PC-3 (cell line): ENCODE measurements at regions not wholly inside any gene's neighbourhood (a gene's known extent, or its start where the extent isn't known, plus 50 kb on each side); places are given as distances from the start of the nearest gene placed in this dataset.

Source experiments
- CTCF ChIP-seq: fragments of 300-600 bp; sonication (generic); conservative IDR thresholded peaks from 2 replicates; pipeline ENCODE4 v1.5.1; 2017; ENCODE audit warnings: antibody characterized with exemption, low read depth, mild to moderate bottlenecking, low read length
- EZH2phosphoT487 ChIP-seq: fragments of 300-600 bp; sonication (generic); IDR thresholded peaks from 2 replicates; pipeline ENCODE4 v1.6.1; 2018; ENCODE audit warnings: mild to moderate bottlenecking, antibody characterized with exemption, low read length, borderline replicate concordance

- no peak for TF ChIP-seq CTCF
- no peak for TF ChIP-seq EZH2phosphoT487
Measured at GRCh38 chr1:198003468-198003867, 86.3 kb downstream of the LHX9 start.
